ENCODE measurements at regions not wholly inside any gene's neighbourhood (a gene's known extent, or its start where the extent isn't known, plus 50 kb on each side); places are given as distances from the start of the nearest gene placed in this dataset.

DNA sequence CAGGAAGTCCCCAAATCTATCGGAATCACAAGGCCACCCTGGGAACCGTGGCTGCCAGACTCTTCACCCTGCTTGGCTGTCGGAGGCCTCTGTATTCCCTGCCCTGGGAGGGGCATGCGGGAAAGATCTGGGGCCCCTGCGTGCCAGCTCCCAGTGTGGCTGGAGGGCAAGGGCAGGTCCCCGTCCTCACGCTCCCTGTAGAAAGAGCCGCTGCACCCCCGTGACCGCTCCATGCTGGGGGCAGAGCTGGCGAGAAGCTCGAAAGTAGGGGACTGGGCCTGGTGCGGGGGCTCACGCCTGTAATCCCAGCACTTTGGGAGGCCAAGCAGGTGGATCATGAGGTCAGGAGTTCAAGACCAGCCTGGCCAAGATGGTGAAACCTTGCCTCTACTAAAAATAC is 208.4 kb upstream of the SOX1 start:
- TF ChIP-seq CTCF (conservative IDR thresholded peaks at IDR 0.05; ENCODE audit: low read depth, low read length) = no peak
- no peak for TF ChIP-seq EZH2 (IDR thresholded peaks at IDR 0.05; ENCODE audit: borderline replicate concordance, low read depth, low read length, poor library complexity, severe bottlenecking)

Data from A673 (cell line).